HepG2 (cell line): ENCODE measurements at regions not wholly inside any gene's neighbourhood (a gene's known extent, or its start where the extent isn't known, plus 50 kb on each side); places are given as distances from the start of the nearest gene placed in this dataset.

Experiments used
- ATAC-seq: fragments of 200-7000 bp; cut with Tn5 transposase; 3 replicates; pipeline ENCODE4 v1.9.1; 2020; ENCODE audit warnings: mild to moderate bottlenecking, moderate library complexity
- BruUV-seq: library from RNA; stranded (reverse); fragments of 400-500 nt; replicated peaks from 2 replicates; lab custom pipeline; 2021; lab: Mats Ljungman, UMichigan
- CTCF ChIA-PET: fragments of 300-600 bp; formaldehyde crosslinking; extraction: SDS; loops from one replicate; lab custom pipeline; 2021; ENCODE audit warnings: low total read pairs, inconsistent platforms, low intra/inter-chr PET ratio; lab: Yijun Ruan, JAX
- POLR2A ChIA-PET: fragments of 350-600 bp; sonication (Branson Sonifier 250); formaldehyde crosslinking; loops from one replicate; lab custom pipeline; 2020; ENCODE audit warnings: antibody characterized with exemption, inconsistent platforms; lab: Yijun Ruan, JAX
- DNase-seq: peaks from one replicate; pipeline ENCODE4 v3.0.0-alpha.2; 2015; ENCODE audit warnings: low spot score
- FAIRE-seq: peaks from 3 replicates; lab custom pipeline; 2011; peaks lifted over from hg19 to GRCh38; lab: Jason Lieb, UNC
- H2AFZ ChIP-seq: one replicate; pipeline ENCODE4 v1.6.1; 2011; ENCODE audit warnings: low read length, inconsistent platforms
- H3K27ac ChIP-seq: fragments of 300-600 bp; 3 replicates; pipeline ENCODE4 v1.8.0; 2011; ENCODE audit warnings: mixed run types, mild to moderate bottlenecking, mixed read lengths, low read length, inconsistent platforms; ENCODE audit not compliant: insufficient read depth; ENCODE audit errors: extremely low read length
- H3K27me3 ChIP-seq, 2 experiments: fragments of 200-600 bp in 1 of 2; 2 replicates in 1 of 2; 3 replicates in 1 of 2; pipeline versions ENCODE4 v1.6.0 to v1.8.0; 2011; ENCODE audit warnings: low read length in 2 of 2, mild to moderate bottlenecking in 2 of 2, moderate library complexity in 2 of 2, inconsistent platforms in 1 of 2; ENCODE audit not compliant: insufficient read depth in 2 of 2, control insufficient read depth in 1 of 2
- H3K36me3 ChIP-seq, 2 experiments: fragments of 200-600 bp in 1 of 2; replicated peaks in 1 of 2; 2 replicates in 1 of 2; 3 replicates in 1 of 2; pipeline versions ENCODE4 v1.5.1 to v1.8.0; 2011; ENCODE audit warnings: low read length in 2 of 2, inconsistent platforms in 1 of 2; ENCODE audit not compliant: insufficient read depth in 2 of 2, control insufficient read depth in 1 of 2
- H3K4me1 ChIP-seq: 2 replicates; pipeline ENCODE4 v1.5.1; 2012; ENCODE audit warnings: low read length, inconsistent platforms; ENCODE audit not compliant: insufficient read depth
- H3K4me2 ChIP-seq: 2 replicates; pipeline ENCODE4 v1.6.0; 2011; ENCODE audit warnings: low read depth, low read length, inconsistent platforms
- H3K4me3 ChIP-seq, 3 experiments: fragments of 200-600 bp in 1 of 3; sonication (generic), shearing (Covaris generic) in 1 of 3; replicated peaks in 1 of 3; 2 replicates each; pipeline ENCODE4 v1.5.1; 2011 to 2016; ENCODE audit warnings: low read length in 3 of 3, inconsistent platforms in 2 of 3, low read depth in 2 of 3, mild to moderate bottlenecking in 2 of 3, control low read depth in 1 of 3, mixed read lengths in 1 of 3; ENCODE audit not compliant: insufficient read depth in 1 of 3
- H3K79me2 ChIP-seq: one replicate; pipeline ENCODE4 v1.6.1; 2011; ENCODE audit warnings: low read length, inconsistent platforms; ENCODE audit not compliant: insufficient read depth
- H3K9ac ChIP-seq: 2 replicates; pipeline ENCODE4 v1.6.0; 2011; ENCODE audit warnings: mild to moderate bottlenecking, low read depth, low read length, inconsistent platforms; ENCODE audit not compliant: insufficient read depth
- H3K9me3 ChIP-seq: 2 replicates; pipeline ENCODE4 v1.5.1; 2012; ENCODE audit warnings: mild to moderate bottlenecking, low read length
- H4K20me1 ChIP-seq: 2 replicates; pipeline ENCODE4 v1.6.0; 2011; ENCODE audit warnings: inconsistent platforms, mild to moderate bottlenecking, low read length, moderate library complexity; ENCODE audit not compliant: insufficient read depth
- KAT8 ChIP-seq: IDR thresholded peaks from 2 replicates; pipeline ENCODE4 v1.6.1; 2016; ENCODE audit warnings: missing genetic modification reagents, missing compliant biosample characterization
- POGK ChIP-seq: sonication (generic); formaldehyde crosslinking; conservative IDR thresholded peaks from 2 replicates; pipeline ENCODE4 v1.8.0; 2022; ENCODE audit warnings: mild to moderate bottlenecking, moderate library complexity, missing genetic modification reagents
- POLR2G ChIP-seq: fragments of 200-400 bp; formaldehyde crosslinking; IDR thresholded peaks from 2 replicates; pipeline ENCODE4 v1.6.1; 2018; ENCODE audit warnings: mild to moderate bottlenecking, low read depth, low read length, moderate library complexity
- SMC3 ChIP-seq: IDR thresholded peaks from 2 replicates; pipeline ENCODE4 v1.6.1; 2011; ENCODE audit warnings: low read length, improper control_type of control experiment
- WGBS: methylation state at CpG from one replicate; pipeline ENCODE4 v1.1.6; 2017; ENCODE audit warnings: low lambda C conversion rate; 5-methylcytosine and 5-hydroxymethylcytosine counted together
- in situ Hi-C: cut with HindIII; loops from 2 replicates; pipeline ENCODE4 v1.10.0; 2017; ENCODE audit warnings: low pct_unique_long_range_greater_than_20kb; ENCODE audit not compliant: extremely low pct_ligation_motif_present
- intact Hi-C: fragments of 100-400 bp; cut with micrococcal nuclease; formaldehyde crosslinking; loops from one replicate; pipeline ENCODE4 v1.10.0; 2022; ENCODE audit not compliant: unreplicated experiment
- TF ChIP-seq, protein P1 (sequence below): sonication (generic); formaldehyde crosslinking; IDR thresholded peaks from one replicate; pipeline ENCODE4 v1.5.1; 2020; ENCODE audit warnings: mild to moderate bottlenecking, missing genetic modification reagents; ENCODE audit errors: not compliant biosample characterization
- TF ChIP-seq, protein P2 (sequence below): sonication (generic); formaldehyde crosslinking; IDR thresholded peaks from 2 replicates; pipeline ENCODE4 v1.4.0; 2020; ENCODE audit warnings: missing genetic modification reagents, borderline replicate concordance
- TF ChIP-seq, protein P3 (sequence below), 2 experiments: IDR thresholded peaks; 2 replicates each; pipeline ENCODE4 v1.6.1; 2011 to 2012; ENCODE audit warnings: low read length in 2 of 2, borderline replicate concordance in 1 of 2, low read depth in 1 of 2, mild to moderate bottlenecking in 1 of 2, moderate library complexity in 1 of 2

- no peak overlapping the region for H3K4me3 ChIP-seq
- ATAC-seq = no peak
- peaks cover 2% of the 10 kb centered on the region; the same call in 1 of the 2 replicates for H3K9me3 ChIP-seq
- POLR2A ChIA-PET = no interaction called here
- H2AFZ ChIP-seq = no peak overlapping the region
- in situ Hi-C loops = no loop called here
- WGBS = 4% methylated on average over 3 of the region's 3 CpGs
- no peaks in the 10 kb centered on the region for H3K36me3 ChIP-seq
- H3K27me3 ChIP-seq = 0 out of 5 replicates have a peak, but pooled peaks cover 0 to 7% of the 10 kb centered on the region in 2 experiments
- intact Hi-C loops = no loop called here
- BruUV-seq = no TSS peak
- no peaks in the 10 kb centered on the region for H3K4me1 ChIP-seq
- H4K20me1 ChIP-seq = no peaks in the 10 kb centered on the region; the same call in 1 of the 2 replicates
- no peak for DNase-seq
- no peaks in the 10 kb centered on the region for H3K79me2 ChIP-seq
- no peak overlapping the region for H3K27ac ChIP-seq
- FAIRE-seq = no peak
- no peak overlapping the region for H3K9ac ChIP-seq
- H3K4me2 ChIP-seq = no peak overlapping the region
- CTCF ChIA-PET = no interaction called here
- TF ChIP-seq, protein P1, sequence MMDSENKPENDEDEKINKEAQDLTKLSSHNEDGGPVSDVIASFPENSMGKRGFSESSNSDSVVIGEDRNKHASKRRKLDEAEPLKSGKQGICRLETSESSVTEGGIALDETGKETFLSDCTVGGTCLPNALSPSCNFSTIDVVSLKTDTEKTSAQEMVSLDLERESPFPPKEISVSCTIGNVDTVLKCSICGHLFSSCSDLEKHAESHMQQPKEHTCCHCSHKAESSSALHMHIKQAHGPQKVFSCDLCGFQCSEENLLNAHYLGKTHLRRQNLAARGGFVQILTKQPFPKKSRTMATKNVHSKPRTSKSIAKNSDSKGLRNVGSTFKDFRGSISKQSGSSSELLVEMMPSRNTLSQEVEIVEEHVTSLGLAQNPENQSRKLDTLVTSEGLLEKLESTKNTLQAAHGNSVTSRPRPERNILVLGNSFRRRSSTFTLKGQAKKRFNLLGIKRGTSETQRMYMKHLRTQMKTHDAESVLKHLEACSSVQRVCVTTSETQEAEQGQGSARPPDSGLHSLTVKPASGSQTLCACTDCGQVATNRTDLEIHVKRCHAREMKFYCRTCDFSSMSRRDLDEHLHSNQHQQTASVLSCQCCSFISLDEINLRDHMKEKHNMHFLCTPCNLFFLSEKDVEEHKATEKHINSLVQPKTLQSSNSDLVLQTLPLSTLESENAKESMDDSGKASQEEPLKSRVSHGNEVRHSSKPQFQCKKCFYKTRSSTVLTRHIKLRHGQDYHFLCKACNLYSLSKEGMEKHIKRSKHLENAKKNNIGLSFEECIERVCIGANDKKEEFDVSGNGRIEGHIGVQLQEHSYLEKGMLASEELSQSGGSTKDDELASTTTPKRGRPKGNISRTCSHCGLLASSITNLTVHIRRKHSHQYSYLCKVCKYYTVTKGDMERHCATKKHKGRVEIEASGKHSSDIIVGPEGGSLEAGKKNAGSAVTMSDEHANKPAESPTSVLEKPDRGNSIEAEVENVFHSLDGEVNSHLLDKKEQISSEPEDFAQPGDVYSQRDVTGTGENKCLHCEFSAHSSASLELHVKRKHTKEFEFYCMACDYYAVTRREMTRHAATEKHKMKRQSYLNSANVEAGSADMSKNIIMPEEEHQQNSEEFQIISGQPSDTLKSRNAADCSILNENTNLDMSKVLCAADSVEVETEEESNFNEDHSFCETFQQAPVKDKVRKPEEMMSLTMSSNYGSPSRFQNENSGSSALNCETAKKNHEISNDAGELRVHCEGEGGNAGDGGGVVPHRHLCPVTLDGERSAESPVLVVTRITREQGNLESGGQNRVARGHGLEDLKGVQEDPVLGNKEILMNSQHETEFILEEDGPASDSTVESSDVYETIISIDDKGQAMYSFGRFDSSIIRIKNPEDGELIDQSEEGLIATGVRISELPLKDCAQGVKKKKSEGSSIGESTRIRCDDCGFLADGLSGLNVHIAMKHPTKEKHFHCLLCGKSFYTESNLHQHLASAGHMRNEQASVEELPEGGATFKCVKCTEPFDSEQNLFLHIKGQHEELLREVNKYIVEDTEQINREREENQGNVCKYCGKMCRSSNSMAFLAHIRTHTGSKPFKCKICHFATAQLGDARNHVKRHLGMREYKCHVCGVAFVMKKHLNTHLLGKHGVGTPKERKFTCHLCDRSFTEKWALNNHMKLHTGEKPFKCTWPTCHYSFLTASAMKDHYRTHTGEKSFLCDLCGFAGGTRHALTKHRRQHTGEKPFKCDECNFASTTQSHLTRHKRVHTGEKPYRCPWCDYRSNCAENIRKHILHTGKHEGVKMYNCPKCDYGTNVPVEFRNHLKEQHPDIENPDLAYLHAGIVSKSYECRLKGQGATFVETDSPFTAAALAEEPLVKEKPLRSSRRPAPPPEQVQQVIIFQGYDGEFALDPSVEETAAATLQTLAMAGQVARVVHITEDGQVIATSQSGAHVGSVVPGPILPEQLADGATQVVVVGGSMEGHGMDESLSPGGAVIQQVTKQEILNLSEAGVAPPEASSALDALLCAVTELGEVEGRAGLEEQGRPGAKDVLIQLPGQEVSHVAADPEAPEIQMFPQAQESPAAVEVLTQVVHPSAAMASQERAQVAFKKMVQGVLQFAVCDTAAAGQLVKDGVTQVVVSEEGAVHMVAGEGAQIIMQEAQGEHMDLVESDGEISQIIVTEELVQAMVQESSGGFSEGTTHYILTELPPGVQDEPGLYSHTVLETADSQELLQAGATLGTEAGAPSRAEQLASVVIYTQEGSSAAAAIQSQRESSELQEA (CRISPR knock-in tag) = no peak
- TF ChIP-seq SMC3 (no peak), POLR2G (no peak), KAT8 (no peak), POGK (no peak)
- TF ChIP-seq, protein P2, sequence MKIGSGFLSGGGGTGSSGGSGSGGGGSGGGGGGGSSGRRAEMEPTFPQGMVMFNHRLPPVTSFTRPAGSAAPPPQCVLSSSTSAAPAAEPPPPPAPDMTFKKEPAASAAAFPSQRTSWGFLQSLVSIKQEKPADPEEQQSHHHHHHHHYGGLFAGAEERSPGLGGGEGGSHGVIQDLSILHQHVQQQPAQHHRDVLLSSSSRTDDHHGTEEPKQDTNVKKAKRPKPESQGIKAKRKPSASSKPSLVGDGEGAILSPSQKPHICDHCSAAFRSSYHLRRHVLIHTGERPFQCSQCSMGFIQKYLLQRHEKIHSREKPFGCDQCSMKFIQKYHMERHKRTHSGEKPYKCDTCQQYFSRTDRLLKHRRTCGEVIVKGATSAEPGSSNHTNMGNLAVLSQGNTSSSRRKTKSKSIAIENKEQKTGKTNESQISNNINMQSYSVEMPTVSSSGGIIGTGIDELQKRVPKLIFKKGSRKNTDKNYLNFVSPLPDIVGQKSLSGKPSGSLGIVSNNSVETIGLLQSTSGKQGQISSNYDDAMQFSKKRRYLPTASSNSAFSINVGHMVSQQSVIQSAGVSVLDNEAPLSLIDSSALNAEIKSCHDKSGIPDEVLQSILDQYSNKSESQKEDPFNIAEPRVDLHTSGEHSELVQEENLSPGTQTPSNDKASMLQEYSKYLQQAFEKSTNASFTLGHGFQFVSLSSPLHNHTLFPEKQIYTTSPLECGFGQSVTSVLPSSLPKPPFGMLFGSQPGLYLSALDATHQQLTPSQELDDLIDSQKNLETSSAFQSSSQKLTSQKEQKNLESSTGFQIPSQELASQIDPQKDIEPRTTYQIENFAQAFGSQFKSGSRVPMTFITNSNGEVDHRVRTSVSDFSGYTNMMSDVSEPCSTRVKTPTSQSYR (CRISPR knock-in tag) = no peak
- TF ChIP-seq, protein P3, sequence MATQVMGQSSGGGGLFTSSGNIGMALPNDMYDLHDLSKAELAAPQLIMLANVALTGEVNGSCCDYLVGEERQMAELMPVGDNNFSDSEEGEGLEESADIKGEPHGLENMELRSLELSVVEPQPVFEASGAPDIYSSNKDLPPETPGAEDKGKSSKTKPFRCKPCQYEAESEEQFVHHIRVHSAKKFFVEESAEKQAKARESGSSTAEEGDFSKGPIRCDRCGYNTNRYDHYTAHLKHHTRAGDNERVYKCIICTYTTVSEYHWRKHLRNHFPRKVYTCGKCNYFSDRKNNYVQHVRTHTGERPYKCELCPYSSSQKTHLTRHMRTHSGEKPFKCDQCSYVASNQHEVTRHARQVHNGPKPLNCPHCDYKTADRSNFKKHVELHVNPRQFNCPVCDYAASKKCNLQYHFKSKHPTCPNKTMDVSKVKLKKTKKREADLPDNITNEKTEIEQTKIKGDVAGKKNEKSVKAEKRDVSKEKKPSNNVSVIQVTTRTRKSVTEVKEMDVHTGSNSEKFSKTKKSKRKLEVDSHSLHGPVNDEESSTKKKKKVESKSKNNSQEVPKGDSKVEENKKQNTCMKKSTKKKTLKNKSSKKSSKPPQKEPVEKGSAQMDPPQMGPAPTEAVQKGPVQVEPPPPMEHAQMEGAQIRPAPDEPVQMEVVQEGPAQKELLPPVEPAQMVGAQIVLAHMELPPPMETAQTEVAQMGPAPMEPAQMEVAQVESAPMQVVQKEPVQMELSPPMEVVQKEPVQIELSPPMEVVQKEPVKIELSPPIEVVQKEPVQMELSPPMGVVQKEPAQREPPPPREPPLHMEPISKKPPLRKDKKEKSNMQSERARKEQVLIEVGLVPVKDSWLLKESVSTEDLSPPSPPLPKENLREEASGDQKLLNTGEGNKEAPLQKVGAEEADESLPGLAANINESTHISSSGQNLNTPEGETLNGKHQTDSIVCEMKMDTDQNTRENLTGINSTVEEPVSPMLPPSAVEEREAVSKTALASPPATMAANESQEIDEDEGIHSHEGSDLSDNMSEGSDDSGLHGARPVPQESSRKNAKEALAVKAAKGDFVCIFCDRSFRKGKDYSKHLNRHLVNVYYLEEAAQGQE (IDR thresholded peaks at IDR 0.05; ENCODE audit: borderline replicate concordance in 1 of 2, low read depth in 1 of 2, low read length in 2 of 2) = no peak
Measured at GRCh38 chr3:45297331-45297730, 71.2 kb upstream of the TMEM158 start.
